ENCODE measurements at regions not wholly inside any gene's neighbourhood (a gene's known extent, or its start where the extent isn't known, plus 50 kb on each side); places are given as distances from the start of the nearest gene placed in this dataset.

- no peak for TF ChIP-seq CTCF (conservative IDR thresholded peaks at IDR 0.05; ENCODE audit: low read depth, low read length)
- no peak for TF ChIP-seq BHLHE40 (IDR thresholded peaks at IDR 0.05; ENCODE audit: low read depth, low read length)
Measured at GRCh38 chr2:154532004-154532403, 166.5 kb upstream of the KCNJ3 start.
